Suprapubic skin (tissue), 4 donors: ENCODE measurements at regions not wholly inside any gene's neighbourhood (a gene's known extent, or its start where the extent isn't known, plus 50 kb on each side); places are given as distances from the start of the nearest gene placed in this dataset.

Source experiments
- EP300 ChIP-seq: sonication (generic); formaldehyde crosslinking; IDR thresholded peaks from one replicate; pipeline ENCODE4 v1.6.1; 2017; ENCODE audit warnings: antibody characterized with exemption
- POLR2AphosphoS5 ChIP-seq, 3 donors: sonication (generic); formaldehyde crosslinking; IDR thresholded peaks; one replicate each; pipeline ENCODE4 v1.6.1; 2017; ENCODE audit warnings: antibody characterized with exemption in 3 of 3
- TF ChIP-seq, protein P1 (sequence below), 2 donors: fragments of 200-600 bp in 1 of 2; fragments of 450-650 bp in 1 of 2; sonication (generic) in 1 of 2; IDR thresholded peaks; one replicate each; pipeline ENCODE4 v1.5.1; 2016 to 2019; ENCODE audit warnings: antibody characterized with exemption in 2 of 2, mild to moderate bottlenecking in 1 of 2, moderate library complexity in 1 of 2

GRCh38 chrX:123087326-123087725, 96.8 kb upstream of the GRIA3 start:
- no peak for TF ChIP-seq POLR2AphosphoS5 (IDR thresholded peaks at IDR 0.05)
- TF ChIP-seq, protein P1, sequence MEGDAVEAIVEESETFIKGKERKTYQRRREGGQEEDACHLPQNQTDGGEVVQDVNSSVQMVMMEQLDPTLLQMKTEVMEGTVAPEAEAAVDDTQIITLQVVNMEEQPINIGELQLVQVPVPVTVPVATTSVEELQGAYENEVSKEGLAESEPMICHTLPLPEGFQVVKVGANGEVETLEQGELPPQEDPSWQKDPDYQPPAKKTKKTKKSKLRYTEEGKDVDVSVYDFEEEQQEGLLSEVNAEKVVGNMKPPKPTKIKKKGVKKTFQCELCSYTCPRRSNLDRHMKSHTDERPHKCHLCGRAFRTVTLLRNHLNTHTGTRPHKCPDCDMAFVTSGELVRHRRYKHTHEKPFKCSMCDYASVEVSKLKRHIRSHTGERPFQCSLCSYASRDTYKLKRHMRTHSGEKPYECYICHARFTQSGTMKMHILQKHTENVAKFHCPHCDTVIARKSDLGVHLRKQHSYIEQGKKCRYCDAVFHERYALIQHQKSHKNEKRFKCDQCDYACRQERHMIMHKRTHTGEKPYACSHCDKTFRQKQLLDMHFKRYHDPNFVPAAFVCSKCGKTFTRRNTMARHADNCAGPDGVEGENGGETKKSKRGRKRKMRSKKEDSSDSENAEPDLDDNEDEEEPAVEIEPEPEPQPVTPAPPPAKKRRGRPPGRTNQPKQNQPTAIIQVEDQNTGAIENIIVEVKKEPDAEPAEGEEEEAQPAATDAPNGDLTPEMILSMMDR (IDR thresholded peaks at IDR 0.05): no peak
- no peak for TF ChIP-seq EP300
